ENCODE measurements at regions not wholly inside any gene's neighbourhood (a gene's known extent, or its start where the extent isn't known, plus 50 kb on each side); places are given as distances from the start of the nearest gene placed in this dataset.

DNA sequence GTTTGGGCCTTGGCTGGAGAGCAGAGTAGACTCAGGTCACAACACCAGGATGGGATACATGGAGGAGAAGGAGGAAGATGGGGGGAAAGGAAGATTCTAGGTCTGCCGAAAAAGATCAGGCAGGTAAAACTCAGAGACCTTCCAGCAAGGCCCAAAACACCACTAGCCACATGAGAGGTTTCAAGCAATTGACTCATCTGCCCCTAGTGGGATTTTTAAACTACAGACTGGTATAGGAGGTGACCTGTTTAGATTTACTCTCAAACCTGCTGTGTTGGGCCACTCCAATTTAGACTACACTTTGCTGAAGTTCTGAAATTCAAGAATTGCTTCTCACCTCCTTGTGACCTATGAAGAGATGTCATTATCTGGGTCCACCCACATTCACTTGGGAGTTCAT lies 236.9 kb upstream of the SASH1 start:
- DNase-seq (ENCODE audit: low spot score), result no peak

DNA sequence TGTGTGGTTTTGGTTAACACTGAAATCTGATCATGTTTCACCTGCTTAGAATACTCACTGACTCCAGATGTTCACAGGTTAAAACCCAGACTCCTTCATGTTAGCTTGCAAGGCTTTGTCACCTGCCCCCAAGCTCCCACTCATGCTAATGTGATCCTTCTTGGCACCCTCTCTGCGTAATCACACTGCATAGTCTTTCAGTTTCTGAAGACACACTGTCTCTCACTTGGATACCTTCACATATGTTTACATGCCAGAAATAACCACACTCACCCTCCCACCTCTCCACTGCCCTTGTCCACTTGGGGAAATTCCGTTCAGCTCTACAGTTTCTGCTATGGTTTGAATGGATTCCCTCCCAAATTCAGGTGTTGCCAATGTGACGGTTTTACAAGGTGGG lies 234.7 kb upstream of the SASH1 start:
- no peak for DNase-seq (ENCODE audit: low spot score)

GRCh38 chr6:148109732-148110131 lies 232.9 kb upstream of the SASH1 start:
- no peak for DNase-seq (ENCODE audit: low spot score)

DNA sequence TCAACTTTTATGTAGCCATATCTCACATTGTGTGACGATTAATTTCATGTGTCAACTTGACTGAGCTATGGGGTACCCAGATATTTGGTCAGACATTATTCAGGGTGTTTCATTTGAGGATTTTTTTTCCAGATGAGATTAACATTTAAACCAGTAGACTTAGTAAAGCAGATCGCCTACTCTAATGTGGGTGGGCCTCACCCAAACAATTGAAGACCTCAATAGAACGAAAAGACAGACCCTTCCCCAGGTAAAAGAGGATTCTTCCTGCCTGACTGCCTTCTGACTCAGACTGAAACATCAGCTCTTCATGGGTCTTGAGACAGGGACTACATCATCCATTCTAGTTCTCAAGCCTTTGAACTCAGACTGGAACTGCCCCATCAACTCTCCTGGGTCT lies 231.7 kb upstream of the SASH1 start:
- no peak for DNase-seq (ENCODE audit: low spot score)

DNA sequence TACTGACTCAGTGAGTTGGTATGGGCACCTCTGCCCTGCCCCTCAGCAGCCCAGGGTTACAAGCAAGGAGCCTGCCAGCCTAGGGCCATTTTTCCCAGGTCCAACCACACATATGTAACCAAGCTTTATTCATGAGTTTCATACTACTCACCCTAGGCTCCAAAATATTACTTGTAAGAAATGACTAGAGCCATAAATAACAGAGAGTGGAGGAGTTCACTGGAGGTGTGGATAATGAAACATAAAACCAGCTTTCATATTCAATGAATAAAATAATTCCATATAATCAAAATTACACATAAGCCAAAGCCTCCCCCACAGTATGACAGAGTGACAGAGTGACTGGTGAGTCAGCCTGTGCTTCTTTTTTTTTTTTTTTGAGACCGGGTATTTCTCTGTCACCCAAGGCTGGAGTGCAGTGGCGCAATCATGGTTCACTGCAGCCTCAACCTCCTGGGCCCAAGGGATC lies 229.8 kb upstream of the SASH1 start:
- DNase-seq (ENCODE audit: low spot score), result no peak

- no peak for DNase-seq (ENCODE audit: low spot score)
These were observed 226.6 kb upstream of the SASH1 start for GRCh38 chr6:148116001-148116400.

- DNase-seq (ENCODE audit: low spot score), result no peak
These were observed 224.4 kb upstream of the SASH1 start for GRCh38 chr6:148118244-148118643.

DNA sequence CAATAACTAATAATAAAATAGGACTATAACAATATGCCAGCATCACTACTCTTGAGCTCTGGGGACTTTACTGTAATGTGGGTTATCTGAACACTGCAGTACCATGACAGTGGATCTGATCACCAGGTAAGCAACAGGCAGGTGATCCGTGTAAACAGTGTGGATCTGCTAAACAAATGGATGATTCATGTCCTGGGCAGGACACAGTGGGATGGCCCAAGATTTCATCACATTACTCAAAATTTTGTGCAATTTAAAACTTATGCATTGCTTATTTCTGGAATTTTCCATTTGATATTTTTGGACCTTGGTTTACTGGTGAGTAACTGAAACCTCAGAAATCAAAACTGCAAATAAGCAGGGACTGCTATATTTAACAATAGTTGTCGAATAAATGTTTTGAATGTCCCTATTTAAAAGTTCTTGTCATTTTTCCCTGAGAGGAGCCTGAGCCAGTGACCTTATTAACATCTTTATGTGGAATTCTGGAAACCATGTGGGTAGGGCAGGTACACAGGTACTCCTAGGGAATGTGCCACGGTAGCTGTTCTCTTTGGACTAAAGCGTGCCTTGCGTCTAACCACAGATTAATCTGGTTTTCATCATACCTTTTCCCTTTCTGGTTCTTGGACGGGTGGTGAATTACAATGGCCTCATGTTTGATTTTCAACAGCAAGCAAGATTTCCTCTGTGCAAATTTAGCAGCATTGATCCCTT lies 214.5 kb upstream of the SASH1 start:
- no peak for DNase-seq (ENCODE audit: low spot score)

DNA sequence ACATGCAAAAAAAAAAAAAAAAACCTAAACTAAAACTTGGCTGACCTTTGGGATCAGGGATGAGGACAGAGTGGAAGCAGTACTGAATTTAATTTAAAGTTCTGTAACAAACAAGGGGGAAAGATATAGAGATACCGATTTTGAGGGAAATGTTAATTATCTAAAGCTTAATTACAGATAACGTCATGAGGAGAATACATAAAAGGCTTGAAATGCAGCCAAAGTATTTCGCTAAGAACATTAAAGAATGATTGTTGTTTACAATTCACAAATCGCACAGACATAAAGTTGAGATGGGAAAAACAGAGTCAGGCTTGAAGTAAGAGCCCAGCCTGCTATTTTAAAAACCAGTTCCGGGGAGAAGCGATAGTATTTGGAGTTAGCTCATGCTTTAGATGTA lies 208.0 kb upstream of the SASH1 start:
- no peak for DNase-seq (ENCODE audit: low spot score)

DNA sequence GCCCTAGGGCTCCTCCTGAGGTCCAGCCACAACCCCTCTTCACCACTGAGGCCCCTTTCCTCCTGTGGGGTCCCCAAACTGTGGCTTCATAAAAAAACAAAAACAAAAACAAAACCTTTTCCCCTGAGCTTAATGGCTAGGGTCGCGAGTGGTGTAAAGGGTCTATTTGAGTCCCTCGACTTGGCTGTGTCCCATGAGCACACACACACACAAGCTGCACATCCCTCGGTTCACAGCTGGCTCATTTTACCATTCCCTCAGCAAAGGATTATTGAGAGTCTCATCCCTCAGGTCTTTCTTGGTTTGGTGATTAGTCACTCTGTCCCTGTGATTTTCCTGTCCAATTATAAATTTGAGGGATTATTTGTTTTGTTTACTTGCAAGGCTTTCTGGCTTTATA lies 206.1 kb upstream of the SASH1 start:
- DNase-seq (ENCODE audit: low spot score), result no peak

GRCh38 chr6:148137652-148138051 lies 205.0 kb upstream of the SASH1 start:
- no peak for DNase-seq (ENCODE audit: low spot score)

DNA sequence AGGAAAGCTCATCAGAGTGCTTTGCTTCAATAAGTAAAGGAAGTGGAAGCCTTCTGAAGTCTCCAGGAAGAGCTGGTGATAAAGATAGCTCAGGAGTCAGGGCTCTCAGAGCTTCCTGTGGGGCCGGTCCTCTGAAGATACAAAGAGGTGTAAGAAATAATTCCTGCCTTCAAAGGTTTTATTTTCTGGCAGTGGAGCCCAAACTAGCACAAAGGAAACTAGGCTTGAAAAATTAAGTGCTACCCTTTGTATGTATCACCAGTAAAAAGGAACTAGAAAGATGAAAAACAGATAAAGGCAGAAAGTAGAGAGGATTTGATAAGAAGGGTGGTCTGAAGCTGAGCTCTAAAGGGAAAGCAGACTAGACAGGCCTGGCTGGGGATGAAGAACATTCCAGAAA lies 204.1 kb upstream of the SASH1 start:
- no peak for DNase-seq (ENCODE audit: low spot score)

GRCh38 chr6:148140772-148141557 lies 201.7 kb upstream of the SASH1 start:
- no peak for DNase-seq (ENCODE audit: low spot score)

GRCh38 chr6:148142821-148143220 lies 199.8 kb upstream of the SASH1 start:
- DNase-seq (ENCODE audit: low spot score), result no peak

DNA sequence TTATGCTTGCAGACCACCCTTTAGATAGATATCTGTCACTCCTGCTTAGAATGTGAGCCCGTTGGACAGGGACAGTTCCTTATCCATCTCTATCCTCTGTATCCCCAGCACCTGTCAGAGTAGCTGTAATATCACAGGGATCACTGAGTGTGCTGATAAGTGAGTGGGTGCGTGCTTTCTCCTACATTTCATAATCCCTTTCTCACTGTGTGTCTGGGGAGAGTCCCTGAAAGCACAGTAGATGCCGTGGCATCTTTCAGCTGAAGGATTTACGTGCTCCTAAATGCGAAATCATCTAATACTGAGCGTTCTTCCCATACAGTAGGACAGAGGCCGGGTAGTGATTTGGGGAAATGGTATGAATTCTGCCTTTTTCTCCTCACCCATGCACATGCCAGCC lies 198.9 kb upstream of the SASH1 start:
- no peak for DNase-seq (ENCODE audit: low spot score)

GRCh38 chr6:148144917-148145521 lies 197.6 kb upstream of the SASH1 start:
- DNase-seq (ENCODE audit: low spot score), result peak; percentile 33

- DNase-seq (ENCODE audit: low spot score), result no peak
These were observed 195.7 kb upstream of the SASH1 start for GRCh38 chr6:148146717-148147462.

GRCh38 chr6:148147463-148147830 lies 195.2 kb upstream of the SASH1 start:
- no peak for DNase-seq (ENCODE audit: low spot score)

DNA sequence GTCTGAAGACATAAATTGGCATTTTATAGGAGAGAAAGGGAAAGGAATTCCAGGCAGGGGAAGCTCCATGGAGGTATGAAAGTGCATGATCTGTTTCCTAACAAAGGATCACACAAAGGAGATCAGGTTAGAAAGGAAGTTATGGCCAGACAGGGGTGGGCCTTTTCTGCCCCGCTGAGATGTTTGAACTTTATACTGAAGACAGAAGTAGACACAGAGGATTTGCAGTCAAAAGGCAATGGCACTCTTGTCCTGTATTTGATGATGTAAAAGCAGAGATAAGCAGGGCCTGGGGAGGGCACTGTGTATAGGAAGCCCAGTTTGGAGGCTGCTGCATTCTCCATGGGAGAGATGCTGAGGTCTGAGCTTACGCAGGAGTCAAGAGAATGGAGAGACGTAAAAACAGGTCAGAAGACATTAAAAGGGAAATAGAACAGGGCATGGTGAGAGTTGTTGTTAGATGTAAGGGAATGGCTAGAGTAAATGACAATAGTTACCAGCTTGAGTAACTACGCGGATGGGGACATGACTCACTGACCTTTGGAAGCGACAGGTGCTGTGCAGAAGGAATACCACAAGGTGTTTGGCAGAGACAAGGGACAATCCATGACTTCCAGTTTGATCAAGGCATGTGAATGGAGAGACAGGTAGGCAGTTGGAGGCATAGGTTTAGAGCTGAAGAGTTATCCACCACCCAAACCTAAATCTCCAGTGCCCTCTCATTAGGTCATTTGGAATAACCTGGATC lies 190.6 kb upstream of the SASH1 start:
- peak; percentile 2 for DNase-seq (ENCODE audit: low spot score)

DNA sequence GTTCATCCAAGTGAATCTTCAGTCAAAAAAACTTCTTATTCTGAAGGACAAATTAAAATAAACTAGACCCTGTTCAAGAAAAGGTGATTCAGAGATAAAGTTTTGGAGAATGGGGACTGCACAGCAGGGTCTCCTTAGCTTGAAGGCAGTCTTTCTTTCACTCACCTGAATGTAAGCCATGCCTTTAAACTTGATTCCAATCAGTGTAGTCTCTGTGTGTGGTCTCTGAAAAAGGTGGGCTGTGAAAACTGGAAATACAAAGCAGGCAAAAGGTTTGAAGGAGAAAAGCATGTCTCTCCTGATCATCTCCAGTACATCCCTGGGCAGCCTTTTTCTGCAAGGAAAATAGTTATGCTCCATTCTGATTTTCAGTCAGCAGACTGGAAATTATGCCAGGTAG lies 188.0 kb upstream of the SASH1 start:
- no peak for DNase-seq (ENCODE audit: low spot score)

DNA sequence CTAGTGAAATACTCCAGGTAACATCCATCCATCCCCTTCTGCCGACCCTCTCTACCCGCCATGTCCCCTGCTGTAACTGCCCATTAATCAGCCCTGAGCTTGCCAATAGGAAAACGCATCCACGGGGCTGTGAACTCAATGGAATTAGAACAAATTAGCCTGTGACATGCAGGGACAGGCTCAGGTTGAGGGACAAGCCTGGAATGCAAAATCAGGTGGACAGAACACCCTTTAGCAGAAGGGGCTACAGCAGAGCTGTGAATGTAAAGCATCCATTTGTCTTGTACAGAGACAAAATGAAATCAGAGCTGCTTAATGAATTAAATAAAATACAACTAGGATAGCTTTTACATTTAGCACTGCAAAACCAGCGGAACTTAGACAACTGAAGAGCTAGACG lies 187.3 kb upstream of the SASH1 start:
- DNase-seq (ENCODE audit: low spot score), result no peak

DNA sequence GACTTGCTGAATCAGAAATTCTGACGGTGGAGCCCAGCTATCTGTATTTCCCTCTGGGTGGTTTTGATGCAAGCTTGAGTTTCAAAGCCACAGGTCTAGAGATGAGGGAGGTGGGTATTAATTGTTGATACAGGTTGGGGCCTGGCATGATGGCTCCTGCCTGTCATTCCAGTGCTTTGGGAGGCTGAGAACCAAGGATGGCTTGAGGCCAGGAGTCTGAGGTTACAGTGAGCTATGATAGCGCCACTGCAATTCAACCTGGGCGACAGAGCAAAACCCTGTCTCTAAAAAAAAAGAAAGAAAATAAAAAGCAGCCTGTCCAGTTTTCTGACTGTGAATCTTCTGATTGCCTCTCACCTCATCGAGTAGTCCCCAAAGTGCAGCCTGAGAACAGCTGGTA lies 184.8 kb upstream of the SASH1 start:
- DNase-seq (ENCODE audit: low spot score), result no peak

All from SW480 (cell line).